IPS-18c (cell line): ENCODE measurements at regions not wholly inside any gene's neighbourhood (a gene's known extent, or its start where the extent isn't known, plus 50 kb on each side); places are given as distances from the start of the nearest gene placed in this dataset.

Experiments used
- H3K4me3 ChIP-seq: 2 replicates; pipeline ENCODE4 v1.7.0; 2013; ENCODE audit warnings: low read depth, mild to moderate bottlenecking, low read length, moderate library complexity; ENCODE audit not compliant: insufficient read depth
- H3K9me3 ChIP-seq: one replicate; pipeline ENCODE4 v1.6.1; 2013; ENCODE audit warnings: mild to moderate bottlenecking, low read length, moderate library complexity; ENCODE audit not compliant: control insufficient read depth, insufficient read depth

DNA sequence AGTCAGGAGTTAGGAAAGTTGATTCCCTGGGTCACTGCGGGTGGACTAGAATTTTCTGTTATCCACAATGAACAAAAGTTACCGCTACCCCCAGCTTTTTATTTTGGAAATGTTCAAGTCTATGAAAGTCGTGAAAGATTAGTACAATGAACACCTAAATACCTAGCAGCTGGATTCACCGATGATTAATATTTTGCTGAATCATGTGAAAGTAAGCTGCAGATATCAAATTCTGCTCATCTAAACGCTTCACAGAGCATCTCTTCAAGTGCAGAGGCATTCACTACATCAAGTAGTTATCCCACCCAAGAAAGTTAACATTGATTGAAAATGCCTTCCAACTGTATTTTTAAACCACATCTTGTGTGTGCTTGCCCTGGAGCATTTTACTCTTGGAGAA lies 729.0 kb upstream of the NR2F2 start:
- no peaks in the 10 kb centered on the region for H3K9me3 ChIP-seq
- H3K4me3 ChIP-seq, result no peak overlapping the region

DNA sequence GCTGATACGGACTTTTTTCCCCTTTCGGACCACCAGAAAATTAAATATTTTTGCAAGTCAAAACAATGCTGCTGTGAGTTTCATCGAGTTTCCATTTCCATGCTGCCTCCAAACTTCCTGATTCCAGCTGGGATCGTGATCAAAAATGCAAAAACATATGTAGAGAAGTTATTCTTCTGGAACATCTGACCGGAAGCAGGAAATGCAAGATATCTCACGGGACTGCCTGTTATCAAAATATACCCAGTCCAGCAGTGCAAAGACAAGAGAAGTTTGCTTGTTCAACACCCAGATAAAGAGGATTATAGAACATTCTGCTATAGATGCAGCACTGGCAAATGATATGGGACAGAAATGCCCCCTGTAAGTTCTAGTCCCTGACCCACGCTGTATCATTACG lies 726.7 kb upstream of the NR2F2 start:
- no peak overlapping the region for H3K4me3 ChIP-seq

DNA sequence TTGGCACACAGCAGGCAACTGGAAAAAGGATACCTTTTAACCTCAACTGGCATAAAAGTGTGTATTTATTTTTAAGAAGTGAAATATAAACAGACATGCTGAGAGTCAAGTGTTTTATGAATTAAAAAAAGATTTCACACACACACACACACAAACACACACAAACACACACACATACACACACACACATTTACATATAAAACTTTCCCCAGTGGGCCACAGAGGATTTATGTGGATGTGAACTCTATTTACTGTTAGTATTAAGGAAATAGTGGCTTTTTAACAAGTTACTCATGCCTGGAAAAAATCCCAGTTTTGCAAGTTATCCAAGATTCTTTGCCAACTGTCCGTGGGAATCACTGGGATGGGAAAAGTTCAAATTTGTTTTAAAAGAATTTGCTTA lies 725.9 kb upstream of the NR2F2 start:
- no peak overlapping the region for H3K4me3 ChIP-seq
- H3K9me3 ChIP-seq, result no peaks in the 10 kb centered on the region

More for the DNA sequence above, 726.7 kb upstream of the NR2F2 start:
- no peaks in the 10 kb centered on the region for H3K9me3 ChIP-seq

DNA sequence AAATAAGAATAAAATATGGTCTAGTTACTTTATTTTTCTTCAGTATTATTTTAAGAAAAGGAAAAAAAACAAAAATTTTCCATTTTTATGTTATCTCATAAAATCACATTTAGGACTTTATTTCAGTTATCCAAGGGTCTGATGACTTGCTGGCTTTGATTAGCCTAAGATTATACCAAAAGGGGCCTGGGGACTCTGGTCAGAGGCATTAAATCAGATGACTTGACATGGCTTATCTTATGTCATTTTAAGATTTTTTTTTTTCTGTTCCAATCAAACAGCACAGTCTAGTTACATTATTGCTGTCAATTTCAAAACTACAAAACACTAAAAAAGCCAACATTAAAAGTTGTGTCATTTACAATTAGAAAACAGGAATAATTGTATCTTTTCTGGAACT lies 725.4 kb upstream of the NR2F2 start:
- H3K9me3 ChIP-seq, result no peaks in the 10 kb centered on the region
- H3K4me3 ChIP-seq, result no peak overlapping the region

DNA sequence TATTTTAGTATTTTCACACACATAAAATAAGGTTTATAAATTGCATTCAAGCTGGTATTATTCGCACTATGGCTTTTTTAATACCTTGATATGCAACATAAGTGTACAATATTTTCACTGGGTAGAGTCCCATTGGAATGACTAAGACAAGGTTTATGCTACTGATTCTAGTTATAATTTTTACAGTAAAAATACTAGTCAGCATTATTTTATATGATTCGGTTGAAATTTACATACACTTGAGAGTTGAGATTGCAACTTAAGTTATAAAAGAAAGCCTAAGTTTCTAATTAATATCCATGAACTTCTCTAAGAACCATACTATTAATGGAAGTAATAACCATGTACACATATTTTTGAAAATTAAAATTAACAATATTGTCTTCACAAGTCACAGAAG lies 723.9 kb upstream of the NR2F2 start:
- Histone ChIP-seq H3K9me3 (no peaks in the 10 kb centered on the region), H3K4me3 (no peak overlapping the region)

DNA sequence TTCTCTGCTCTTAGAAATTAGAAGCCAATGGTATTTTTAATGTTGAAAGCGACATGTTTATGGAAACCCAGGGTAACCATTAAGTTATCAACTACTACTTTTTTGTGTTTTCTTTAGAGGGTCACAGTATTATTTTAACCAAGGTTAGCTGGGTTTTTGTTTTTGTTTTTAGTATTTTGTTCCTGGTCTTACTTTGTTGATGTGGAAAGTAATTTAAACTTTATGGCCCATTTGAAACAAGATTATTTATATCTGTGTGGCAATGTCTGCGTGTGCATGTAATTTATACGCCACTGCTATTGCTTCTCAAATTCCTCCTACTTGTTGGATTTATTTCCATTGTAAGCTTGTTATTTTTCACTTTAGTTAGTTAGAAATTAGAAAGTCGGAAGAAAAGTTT lies 722.1 kb upstream of the NR2F2 start:
- Histone ChIP-seq H3K9me3 (no peaks in the 10 kb centered on the region), H3K4me3 (no peak overlapping the region)

DNA sequence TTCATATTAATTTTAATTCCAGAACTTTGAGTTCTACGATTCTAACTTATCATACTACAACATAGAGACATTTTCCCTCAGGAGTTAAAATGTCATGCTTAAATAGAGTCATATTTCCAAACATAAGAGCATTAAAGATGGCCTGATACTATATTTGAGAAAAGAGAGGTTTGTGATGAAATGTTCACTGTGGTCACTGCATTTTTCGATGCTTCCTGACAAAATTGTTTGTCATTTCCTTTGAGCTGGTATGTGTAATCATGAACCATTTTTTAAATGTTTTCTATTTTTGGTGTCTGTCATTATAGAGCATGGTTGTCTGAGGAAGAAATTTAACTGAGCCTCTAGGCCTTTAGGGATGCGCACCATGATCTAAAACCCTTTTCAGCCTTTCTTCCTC lies 721.4 kb upstream of the NR2F2 start:
- no peaks in the 10 kb centered on the region for H3K9me3 ChIP-seq
- H3K4me3 ChIP-seq, result no peak overlapping the region

DNA sequence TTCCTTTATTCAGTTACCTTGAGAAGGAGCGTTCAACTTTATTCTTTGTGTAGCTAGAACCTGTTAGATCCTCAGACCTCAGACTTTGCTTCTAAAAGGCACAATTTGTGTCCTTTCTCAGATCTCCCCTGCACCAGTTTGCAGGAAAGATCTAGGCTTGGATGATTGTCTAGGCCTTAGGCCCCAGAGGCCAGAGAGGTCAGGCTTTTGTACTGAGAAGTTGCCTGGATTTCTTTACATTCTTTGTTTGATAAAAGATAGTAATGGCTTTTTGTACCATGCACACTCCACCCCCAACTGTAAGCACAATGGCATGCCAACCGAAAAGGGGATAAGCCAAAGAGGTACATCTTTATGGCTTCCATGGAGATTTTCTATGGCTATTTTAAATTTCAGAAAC lies 719.6 kb upstream of the NR2F2 start:
- no peaks in the 10 kb centered on the region for H3K9me3 ChIP-seq

DNA sequence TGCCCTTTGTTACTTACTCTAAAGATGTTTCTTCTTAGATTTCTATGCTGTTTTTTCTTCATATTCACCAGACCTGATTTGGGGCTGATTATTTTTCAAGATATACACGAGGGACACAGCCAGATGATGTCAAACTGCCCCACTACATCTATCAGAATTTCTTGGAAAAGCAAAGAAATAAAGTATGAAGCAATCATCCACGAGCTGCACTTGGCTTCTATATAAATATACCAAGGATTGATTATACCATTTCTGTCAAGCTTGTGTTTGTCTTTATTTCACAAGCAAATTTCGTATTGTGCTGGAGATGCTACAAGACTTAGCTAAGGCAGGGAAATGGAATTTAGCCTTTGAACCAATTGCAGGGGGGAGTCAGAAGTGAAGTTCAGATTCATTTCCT lies 715.1 kb upstream of the NR2F2 start:
- H3K9me3 ChIP-seq, result no peaks in the 10 kb centered on the region
- H3K4me3 ChIP-seq, result no peak overlapping the region

More for the DNA sequence above, 719.6 kb upstream of the NR2F2 start:
- H3K4me3 ChIP-seq, result no peak overlapping the region

DNA sequence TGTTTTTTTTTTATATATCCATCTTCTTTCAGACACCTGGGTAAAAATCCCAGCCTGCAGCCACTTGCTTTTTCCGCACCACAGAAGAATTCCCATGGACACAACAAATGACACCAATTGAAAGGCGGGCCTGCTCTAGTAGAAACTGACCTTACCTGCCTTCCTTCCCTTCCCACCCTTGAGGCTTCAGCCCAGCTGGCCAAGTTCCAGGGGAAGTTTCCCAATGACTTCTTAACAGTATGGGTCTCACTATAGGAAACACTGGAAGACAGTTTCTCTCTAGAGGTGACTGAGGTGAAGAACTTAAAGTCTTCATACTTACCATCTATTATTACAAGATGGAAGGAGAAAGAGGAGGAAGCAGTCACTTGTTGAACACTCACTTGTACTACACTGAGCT lies 714.2 kb upstream of the NR2F2 start:
- H3K4me3 ChIP-seq, result no peak overlapping the region
- no peaks in the 10 kb centered on the region for H3K9me3 ChIP-seq

DNA sequence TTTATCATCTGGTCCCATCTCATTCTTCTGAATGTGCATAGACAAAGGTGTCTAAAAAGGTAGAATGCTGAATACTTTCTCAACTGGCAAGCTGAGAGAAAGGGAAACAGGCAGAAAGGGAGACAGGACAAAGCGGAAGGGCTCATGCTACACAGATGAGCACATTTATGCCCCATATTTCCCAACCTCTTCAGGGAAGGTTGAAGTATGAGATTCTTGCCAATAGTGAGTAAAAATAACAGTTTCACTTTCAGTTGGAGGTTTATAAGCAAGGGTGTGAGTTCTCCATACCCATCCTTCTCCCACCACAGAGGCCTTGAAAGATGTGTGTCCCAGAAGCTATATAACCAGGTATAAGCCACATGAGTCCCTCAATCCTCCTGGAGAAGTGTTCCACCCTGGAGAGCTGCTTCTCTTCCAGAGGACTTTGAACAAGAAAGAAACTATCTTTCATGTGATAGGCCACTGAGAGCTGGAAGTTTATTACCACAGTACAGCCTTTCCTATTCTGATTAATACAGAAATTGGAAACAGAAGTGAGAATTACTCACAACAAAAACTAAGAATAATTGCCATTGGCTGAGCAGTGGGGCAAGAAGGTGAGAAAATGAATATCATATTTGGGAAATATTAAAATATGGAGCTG lies 709.4 kb upstream of the NR2F2 start:
- H3K4me3 ChIP-seq, result no peak overlapping the region
- H3K9me3 ChIP-seq, result no peaks in the 10 kb centered on the region

DNA sequence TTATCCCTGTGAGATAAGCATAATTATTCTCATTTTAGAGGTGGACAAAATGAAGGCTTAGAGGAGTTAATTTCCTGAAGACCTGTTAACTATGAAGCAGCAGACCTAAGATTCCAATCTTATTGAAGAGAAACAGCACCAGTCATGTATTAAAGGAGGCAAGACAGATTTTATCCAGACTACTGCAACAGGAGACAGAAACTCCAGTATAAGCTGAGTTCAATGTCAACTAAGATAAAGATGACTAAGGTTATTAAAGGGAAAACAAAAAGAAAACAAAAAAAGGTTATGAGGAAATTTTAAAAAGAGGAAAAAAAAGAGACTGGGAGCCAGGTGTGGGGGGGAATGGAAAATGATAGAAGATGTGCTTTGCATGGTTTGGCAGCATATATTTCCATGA lies 707.7 kb upstream of the NR2F2 start:
- H3K9me3 ChIP-seq, result no peaks in the 10 kb centered on the region

DNA sequence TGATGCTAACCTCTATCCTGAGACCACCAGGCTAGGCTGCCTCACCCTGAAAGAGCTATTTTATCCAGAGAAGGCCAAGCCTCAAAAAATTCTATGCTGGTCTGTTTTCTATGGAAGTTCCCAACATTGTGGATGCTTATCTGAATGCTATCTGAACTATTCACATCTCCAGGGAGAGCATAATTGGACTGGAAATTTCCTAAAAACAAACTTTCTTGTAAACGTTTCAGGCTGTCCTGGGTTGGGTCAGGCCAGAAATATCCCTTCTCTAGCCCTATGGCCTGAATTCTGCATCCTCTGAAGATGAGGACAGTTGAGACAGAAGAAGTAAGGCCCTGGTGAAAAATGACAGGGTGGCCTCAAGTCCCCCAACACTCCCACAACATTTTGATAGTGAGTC lies 706.4 kb upstream of the NR2F2 start:
- Histone ChIP-seq H3K4me3 (no peak overlapping the region), H3K9me3 (no peaks in the 10 kb centered on the region)

More for the DNA sequence above, 707.7 kb upstream of the NR2F2 start:
- no peak overlapping the region for H3K4me3 ChIP-seq

DNA sequence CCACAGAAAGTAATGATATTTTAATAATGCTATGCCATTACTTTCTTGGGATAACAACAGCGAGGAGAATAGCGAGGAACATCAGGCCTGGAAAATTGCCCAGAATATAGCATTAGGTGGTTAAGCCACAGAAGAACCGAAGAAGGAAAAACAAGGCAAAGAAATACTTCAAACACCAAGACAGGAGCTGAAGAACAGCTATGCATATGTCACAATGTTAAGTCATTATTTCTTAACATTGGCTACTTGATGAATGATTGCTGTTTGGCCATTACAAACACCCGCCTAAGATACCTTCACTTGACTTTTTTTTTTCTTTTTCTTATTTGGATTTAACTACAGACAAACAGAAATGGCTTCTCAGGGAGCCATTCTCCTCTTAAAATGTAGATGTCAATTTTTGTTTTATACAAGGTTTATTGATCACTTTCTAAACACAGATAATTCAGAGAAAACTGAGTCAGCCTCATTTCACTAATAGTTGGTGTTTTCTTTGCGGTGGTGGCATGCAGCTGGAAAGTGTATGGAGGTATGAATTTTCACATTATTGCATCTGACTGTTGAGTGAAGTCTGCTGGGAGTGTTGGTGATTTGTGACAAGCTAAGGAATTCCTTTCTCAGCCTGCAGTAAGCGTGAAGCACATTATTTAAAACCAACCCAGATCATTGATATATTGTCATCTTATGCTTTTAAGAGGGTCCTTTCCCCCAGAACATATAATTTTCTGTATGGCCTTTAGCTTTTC lies 705.7 kb upstream of the NR2F2 start:
- Histone ChIP-seq H3K9me3 (no peaks in the 10 kb centered on the region), H3K4me3 (no peak overlapping the region)

DNA sequence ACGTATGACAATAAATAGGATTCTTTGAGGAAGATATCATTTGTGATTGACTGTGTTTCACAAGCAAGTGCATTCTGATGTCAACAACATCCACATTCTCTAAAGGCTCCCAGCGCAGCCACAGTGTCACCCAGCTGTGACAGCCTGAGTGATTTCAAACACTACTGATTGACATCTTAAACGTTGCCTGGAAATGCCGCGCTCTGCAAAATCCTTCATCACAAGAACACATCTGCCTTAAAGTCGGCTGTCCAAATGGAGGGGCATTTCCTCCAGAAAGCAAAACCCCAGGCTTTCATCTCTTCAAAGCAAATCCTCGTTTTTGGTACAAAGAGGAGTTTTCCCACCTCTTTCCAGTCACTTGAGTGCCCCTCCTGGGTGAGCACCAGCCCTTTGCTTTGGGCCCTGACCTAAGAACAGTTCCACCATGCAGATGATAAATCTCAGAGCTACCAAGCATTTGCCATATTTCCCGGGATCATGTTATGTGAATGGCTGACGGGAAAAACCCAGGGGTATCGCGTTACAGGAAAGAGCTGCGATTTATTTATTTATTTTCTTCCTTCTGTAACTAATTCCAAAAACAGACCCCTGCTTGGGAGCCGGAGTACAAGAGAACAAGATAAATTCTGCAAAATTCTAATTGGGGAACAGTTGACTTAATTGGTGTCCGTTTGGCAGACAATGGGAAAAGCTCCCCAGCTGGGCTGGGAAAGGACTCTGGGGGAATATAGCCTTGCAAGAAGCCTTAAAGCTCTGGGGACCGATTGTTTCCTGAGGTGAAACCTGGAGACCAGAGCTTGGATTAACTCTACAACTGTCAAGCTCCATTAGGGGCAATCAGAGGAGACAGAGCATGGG lies 703.8 kb upstream of the NR2F2 start:
- H3K4me3 ChIP-seq, result no peak overlapping the region
- H3K9me3 ChIP-seq, result no peaks in the 10 kb centered on the region

DNA sequence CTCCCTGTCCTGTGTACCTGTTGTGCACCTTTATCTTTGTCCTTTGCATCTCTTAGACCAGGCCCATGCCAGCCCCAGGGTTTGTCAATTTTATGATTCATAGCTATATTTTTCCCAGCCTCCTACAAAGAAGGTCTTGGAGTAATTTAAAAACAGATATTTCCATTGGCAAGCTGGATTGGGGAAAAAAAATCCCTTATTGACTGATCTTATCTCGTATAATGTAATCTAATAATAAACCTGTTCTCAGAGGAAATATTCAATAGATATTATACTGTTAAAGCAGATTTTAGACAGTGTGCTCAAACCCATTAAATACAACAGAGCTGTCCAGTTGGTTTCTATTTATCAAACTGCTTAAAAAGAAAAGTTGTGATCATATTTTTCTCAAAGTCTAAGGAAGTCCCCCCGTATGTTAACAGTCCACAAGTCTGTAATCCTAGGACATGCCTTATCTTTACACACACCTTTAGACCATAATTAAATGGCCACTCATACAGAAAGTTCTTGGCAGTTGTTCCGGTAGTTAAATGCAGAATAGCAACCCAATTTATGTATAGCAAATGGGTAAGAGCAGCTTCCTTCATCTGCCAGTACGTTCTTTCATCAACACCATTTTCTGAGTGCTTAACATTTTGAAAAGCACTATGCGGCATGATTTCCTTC lies 700.9 kb upstream of the NR2F2 start:
- no peaks in the 10 kb centered on the region for H3K9me3 ChIP-seq

DNA sequence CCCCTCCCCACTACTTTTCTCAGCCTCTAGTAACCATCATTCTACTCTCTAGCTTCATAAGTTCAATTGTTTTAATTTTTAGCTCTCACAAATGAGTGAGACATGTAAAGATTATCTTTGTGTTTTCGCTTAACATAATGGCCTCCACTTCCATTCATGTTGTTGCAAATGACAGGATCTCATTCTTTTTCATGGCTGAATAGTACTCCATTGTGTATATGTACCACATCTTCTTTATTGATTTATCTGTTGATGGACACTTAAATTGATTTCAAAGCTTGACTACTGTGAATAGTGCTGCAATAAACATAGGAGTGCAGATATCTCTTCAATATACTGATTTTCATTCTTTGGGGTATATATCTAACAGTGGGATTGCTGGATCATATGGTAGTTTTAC lies 699.8 kb upstream of the NR2F2 start:
- Histone ChIP-seq H3K9me3 (no peaks in the 10 kb centered on the region), H3K4me3 (no peak overlapping the region)

More for the DNA sequence above, 700.9 kb upstream of the NR2F2 start:
- no peak overlapping the region for H3K4me3 ChIP-seq
